ENCODE measurements at regions not wholly inside any gene's neighbourhood (a gene's known extent, or its start where the extent isn't known, plus 50 kb on each side); places are given as distances from the start of the nearest gene placed in this dataset.

DNA sequence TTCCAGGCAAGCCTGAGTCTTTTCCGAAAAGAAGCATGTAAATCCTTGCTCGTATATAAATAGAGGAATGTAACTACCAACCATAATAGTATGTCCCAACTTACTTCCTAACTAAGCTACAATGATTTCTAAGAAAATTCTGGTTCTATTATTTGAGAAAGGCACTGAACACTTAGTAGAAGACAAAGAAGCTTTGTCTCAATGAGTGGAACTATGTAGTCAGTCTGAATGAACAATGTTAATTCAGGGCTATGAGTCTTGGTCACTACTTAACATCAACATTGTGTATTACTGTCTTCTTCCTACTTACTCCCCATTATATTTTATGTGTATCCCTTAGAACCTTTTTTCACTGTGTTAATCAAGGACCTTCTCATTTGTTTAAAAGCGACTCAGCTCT is 206.0 kb downstream of the CYB561 start:
- TF ChIP-seq BHLHE40 (IDR thresholded peaks at IDR 0.05; ENCODE audit: low read length) (no peak), NFE2 (IDR thresholded peaks at IDR 0.05; ENCODE audit: low read depth) (no peak), POLR2A (conservative IDR thresholded peaks at IDR 0.05) (no peak), SIN3A (IDR thresholded peaks at IDR 0.05; ENCODE audit: borderline replicate concordance in 2 of 2, control insufficient read depth in 1 of 2, low read depth in 2 of 2, low read length in 2 of 2) (no peak), ZNF217 (CRISPR knock-in tag; IDR thresholded peaks at IDR 0.05) (no peak)
- TF ChIP-seq, protein P1, sequence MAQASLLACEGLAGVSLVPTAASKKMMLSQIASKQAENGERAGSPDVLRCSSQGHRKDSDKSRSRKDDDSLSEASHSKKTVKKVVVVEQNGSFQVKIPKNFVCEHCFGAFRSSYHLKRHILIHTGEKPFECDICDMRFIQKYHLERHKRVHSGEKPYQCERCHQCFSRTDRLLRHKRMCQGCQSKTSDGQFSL (CRISPR knock-in tag; IDR thresholded peaks at IDR 0.05): no peak
- TF ChIP-seq, protein P1 (tag; IDR thresholded peaks at IDR 0.05): no peak
